H1 (cell line): ENCODE measurements at regions not wholly inside any gene's neighbourhood (a gene's known extent, or its start where the extent isn't known, plus 50 kb on each side); places are given as distances from the start of the nearest gene placed in this dataset.

Source experiments
- CTCF ChIA-PET: fragments of 300-600 bp; sonication (Branson Sonifier 250); formaldehyde crosslinking; loops from one replicate; lab custom pipeline; 2021; ENCODE audit not compliant: partially characterized antibody; lab: Charles Lee
- POLR2A ChIA-PET: fragments of 300-600 bp; sonication (Branson Sonifier 250); formaldehyde crosslinking; loops from one replicate; lab custom pipeline; 2021; ENCODE audit warnings: inconsistent platforms; ENCODE audit not compliant: partially characterized antibody; lab: Charles Lee
- DNase-seq, 2 experiments: peaks; one replicate each; pipeline versions ENCODE4 v3.0.0 to v3.0.0-alpha.2; 2010 to 2022; ENCODE audit warnings: low spot score in 2 of 2, low read depth in 1 of 2, mixed read lengths in 1 of 2
- FAIRE-seq: peaks from 2 replicates; lab custom pipeline; 2011; peaks lifted over from hg19 to GRCh38; lab: Jason Lieb, UNC
- H2AFZ ChIP-seq: 2 replicates; pipeline ENCODE4 v1.8.1; 2012; ENCODE audit warnings: low read length, inconsistent platforms
- H2AK5ac ChIP-seq: 2 replicates; pipeline ENCODE4 v1.6.1; 2013; ENCODE audit warnings: low read depth, low read length
- H2BK120ac ChIP-seq: replicated peaks from 2 replicates; pipeline ENCODE3; 2013; ENCODE audit warnings: low read depth, low read length, inconsistent platforms
- H2BK12ac ChIP-seq: 2 replicates; pipeline ENCODE4 v1.6.1; 2013; ENCODE audit warnings: low read depth, low read length
- H2BK15ac ChIP-seq: 2 replicates; pipeline ENCODE4 v1.6.1; 2013; ENCODE audit warnings: low read length
- H2BK20ac ChIP-seq: 2 replicates; pipeline ENCODE4 v1.6.1; 2013; ENCODE audit warnings: low read length
- H2BK5ac ChIP-seq: 2 replicates; pipeline ENCODE4 v1.6.1; 2013; ENCODE audit warnings: low read depth, low read length
- H3K14ac ChIP-seq: 2 replicates; pipeline ENCODE4 v1.6.1; 2013; ENCODE audit warnings: inconsistent platforms; ENCODE audit not compliant: insufficient read length
- H3K18ac ChIP-seq: 2 replicates; pipeline ENCODE4 v1.6.1; 2013; ENCODE audit warnings: low read length; ENCODE audit errors: extremely low read depth
- H3K23ac ChIP-seq: 2 replicates; pipeline ENCODE4 v1.6.1; 2013; ENCODE audit warnings: inconsistent platforms; ENCODE audit not compliant: insufficient read length
- H3K23me2 ChIP-seq: 2 replicates; pipeline ENCODE4 v1.6.1; 2013; ENCODE audit warnings: low read depth, low read length
- H3K27ac ChIP-seq: 2 replicates; pipeline ENCODE4 v1.6.1; 2011; ENCODE audit warnings: low read depth, low read length, inconsistent platforms
- H3K27me3 ChIP-seq, 4 experiments: replicated peaks in 1 of 4; 1 replicate in 1 of 4; 2 replicates in 3 of 4; pipeline versions ENCODE4 v1.6.1 to v1.8.1; 2011 to 2013; ENCODE audit warnings: low read length in 3 of 4, mild to moderate bottlenecking in 3 of 4, inconsistent platforms in 2 of 4, mixed read lengths in 2 of 4, moderate library complexity in 1 of 4; ENCODE audit not compliant: control insufficient read depth in 3 of 4, insufficient read depth in 3 of 4; ENCODE audit errors: extremely low read depth in 1 of 4
- H3K36me3 ChIP-seq, 4 experiments: 2 replicates each; pipeline versions ENCODE4 v1.6.1 to v1.8.1; 2011 to 2013; ENCODE audit warnings: mild to moderate bottlenecking in 4 of 4, low read length in 3 of 4, moderate library complexity in 2 of 4, control low read depth in 1 of 4, inconsistent platforms in 1 of 4; ENCODE audit not compliant: insufficient read depth in 4 of 4, control insufficient read depth in 2 of 4
- H3K4ac ChIP-seq: replicated peaks from 2 replicates; pipeline ENCODE3; 2013; ENCODE audit warnings: low read length, low read depth, mixed read lengths, inconsistent platforms; ENCODE audit not compliant: insufficient read length
- H3K4me1 ChIP-seq, 4 experiments: replicated peaks in 1 of 4; 1 replicate in 1 of 4; 2 replicates in 3 of 4; pipeline versions ENCODE4 v1.6.1 to v1.8.1; 2011 to 2013; ENCODE audit warnings: low read length in 3 of 4, inconsistent platforms in 2 of 4, mixed read lengths in 1 of 4; ENCODE audit not compliant: insufficient read depth in 4 of 4, control insufficient read depth in 3 of 4
- H3K4me2 ChIP-seq, 2 experiments: 2 replicates each; pipeline versions ENCODE4 v1.6.1 to v1.8.1; 2011 to 2013; ENCODE audit warnings: low read depth in 2 of 2, low read length in 2 of 2, control low read depth in 1 of 2, inconsistent platforms in 1 of 2, mild to moderate bottlenecking in 1 of 2; ENCODE audit not compliant: insufficient read depth in 1 of 2
- H3K4me3 ChIP-seq, 4 experiments: fragments of 200-600, 300-600 bp in 1 of 4; sonication (generic), shearing (Covaris generic), sonication (Bioruptor Twin) in 1 of 4; 2 replicates each; pipeline versions ENCODE4 v1.5.1 to v1.8.1; 2011 to 2016; ENCODE audit warnings: low read length in 4 of 4, low read depth in 3 of 4, control low read depth in 2 of 4, inconsistent platforms in 2 of 4, mild to moderate bottlenecking in 2 of 4, mixed read lengths in 1 of 4, moderate library complexity in 1 of 4; ENCODE audit not compliant: insufficient read depth in 2 of 4; ENCODE audit errors: extremely low read depth in 1 of 4
- H3K56ac ChIP-seq: replicated peaks from 2 replicates; pipeline ENCODE3; 2013; ENCODE audit warnings: low read depth, mild to moderate bottlenecking, mixed read lengths, low read length, inconsistent platforms; ENCODE audit not compliant: insufficient read length
- H3K79me1 ChIP-seq: 2 replicates; pipeline ENCODE4 v1.6.1; 2013; ENCODE audit warnings: low read depth, low read length, control low read depth
- H3K79me2 ChIP-seq, 2 experiments: 2 replicates each; pipeline versions ENCODE4 v1.6.1 to v1.8.1; 2012 to 2013; ENCODE audit warnings: low read length in 2 of 2, mild to moderate bottlenecking in 2 of 2, inconsistent platforms in 1 of 2; ENCODE audit not compliant: insufficient read depth in 2 of 2, control insufficient read depth in 1 of 2
- H3K9ac ChIP-seq, 4 experiments: replicated peaks in 1 of 4; 1 replicate in 1 of 4; 2 replicates in 3 of 4; pipeline versions ENCODE4 v1.6.1 to v1.8.1; 2011 to 2013; ENCODE audit warnings: low read depth in 3 of 4, low read length in 3 of 4, control low read depth in 2 of 4, mild to moderate bottlenecking in 2 of 4, moderate library complexity in 2 of 4, inconsistent platforms in 1 of 4; ENCODE audit errors: extremely low read depth in 1 of 4
- H3K9me3 ChIP-seq, 2 experiments: 2 replicates each; pipeline versions ENCODE4 v1.6.1 to v1.8.1; 2012 to 2013; ENCODE audit warnings: mild to moderate bottlenecking in 2 of 2, moderate library complexity in 2 of 2, control low read depth in 1 of 2, inconsistent platforms in 1 of 2, low read depth in 1 of 2, low read length in 1 of 2, mixed read lengths in 1 of 2; ENCODE audit not compliant: insufficient read depth in 2 of 2
- H4K20me1 ChIP-seq, 2 experiments: replicated peaks in 1 of 2; 2 replicates each; pipeline versions ENCODE3 to v1.8.1; 2011 to 2013; ENCODE audit warnings: inconsistent platforms in 2 of 2, low read length in 2 of 2, mild to moderate bottlenecking in 1 of 2; ENCODE audit not compliant: insufficient read depth in 2 of 2, control insufficient read depth in 1 of 2
- H4K5ac ChIP-seq: 2 replicates; pipeline ENCODE4 v1.6.1; 2013; ENCODE audit warnings: low read length, low read depth, mixed read lengths, inconsistent platforms; ENCODE audit not compliant: insufficient read length
- H4K8ac ChIP-seq: 2 replicates; pipeline ENCODE4 v1.8.0; 2013; ENCODE audit warnings: mild to moderate bottlenecking, moderate library complexity, low read length, inconsistent platforms; ENCODE audit not compliant: insufficient read depth; ENCODE audit errors: extremely low read depth
- H4K91ac ChIP-seq: replicated peaks from 2 replicates; pipeline ENCODE3; 2013; ENCODE audit warnings: low read length, mixed read lengths, inconsistent platforms; ENCODE audit not compliant: insufficient read length
- ATF2 ChIP-seq: IDR thresholded peaks from 2 replicates; pipeline ENCODE4 v1.6.1; 2012; ENCODE audit warnings: low read length, inconsistent platforms
- E2F6 ChIP-seq: IDR thresholded peaks from 2 replicates; pipeline ENCODE4 v1.6.1; 2012; ENCODE audit warnings: inconsistent platforms
- KDM4A ChIP-seq: IDR thresholded peaks from one replicate; pipeline ENCODE4 v1.7.1; 2012; ENCODE audit warnings: low read depth, mild to moderate bottlenecking, moderate library complexity, low read length, inconsistent platforms; ENCODE audit not compliant: severe bottlenecking
- MAFK ChIP-seq: IDR thresholded peaks from 2 replicates; pipeline ENCODE4 v1.6.1; 2012; ENCODE audit warnings: low read depth, mild to moderate bottlenecking, improper control_type of control experiment, low read length
- NRF1 ChIP-seq: IDR thresholded peaks from 2 replicates; pipeline ENCODE4 v1.6.1; 2011; ENCODE audit warnings: mild to moderate bottlenecking, low read depth, low read length, improper control_type of control experiment
- RFX5 ChIP-seq: IDR thresholded peaks from 2 replicates; pipeline ENCODE4 v1.6.1; 2011; ENCODE audit warnings: low read depth, low read length, improper control_type of control experiment, borderline replicate concordance
- WGBS, 2 experiments: shearing (Covaris generic) in 1 of 2; methylation state at CpG; one replicate each; pipeline versions ENCODE4 v1.1.6 to v1.1.7; 2013 to 2015; ENCODE audit warnings: low lambda C conversion rate in 2 of 2, mixed read lengths in 2 of 2, inconsistent platforms in 1 of 2, low coverage in 1 of 2, missing lambda C conversion rate in 1 of 2; ENCODE audit not compliant: insufficient replicate concordance in 2 of 2, insufficient coverage in 1 of 2, insufficient read length in 1 of 2; ENCODE audit errors: extremely low coverage in 1 of 2, missing lambda C conversion rate in 1 of 2; 5-methylcytosine and 5-hydroxymethylcytosine counted together

GRCh38 chr6:50330347-50330746, 280.6 kb upstream of the DEFB112 start:
- H3K27ac ChIP-seq: no peak overlapping the region

More at GRCh38 chr6:50330347-50330746, 280.6 kb upstream of the DEFB112 start:
- H3K79me2 ChIP-seq: no peaks in the 10 kb centered on the region
- no peaks in the 10 kb centered on the region for H3K4me1 ChIP-seq
- H4K20me1 ChIP-seq: no peaks in the 10 kb centered on the region
- no peak overlapping the region for H3K4me3 ChIP-seq
- H3K36me3 ChIP-seq: no peaks in the 10 kb centered on the region
- H3K18ac ChIP-seq: no peak overlapping the region
- H2BK12ac ChIP-seq: no peak overlapping the region
- no peak overlapping the region for H2AK5ac ChIP-seq
- H2BK15ac ChIP-seq: no peak overlapping the region
- ChIA-PET POLR2A (interaction anchor here (0.6 kb wide), 1 partner anchor 127 kb away, joined by 3 read pairs; no protein-coding TSS in a partner anchor), CTCF (interaction anchor here (0.6 to 0.7 kb wide), 2 partner anchors 10 to 23 kb away, joined by 3 to 4 read pairs; no protein-coding TSS in a partner anchor)
- H3K23ac ChIP-seq: no peak overlapping the region
- TF ChIP-seq MAFK: no peak
- TF ChIP-seq E2F6: no peak
- TF ChIP-seq RFX5: no peak
- TF ChIP-seq NRF1: no peak
- no peak for TF ChIP-seq ATF2
- no peak for TF ChIP-seq KDM4A
- H4K5ac ChIP-seq: no peak overlapping the region
- no peaks in the 10 kb centered on the region for H3K23me2 ChIP-seq
- H3K4ac ChIP-seq: no peak overlapping the region
- no peak overlapping the region for H2BK120ac ChIP-seq
- FAIRE-seq: no peak
- H3K79me1 ChIP-seq: no peaks in the 10 kb centered on the region
- H2BK20ac ChIP-seq: no peak overlapping the region
- H3K9me3 ChIP-seq: no peaks in the 10 kb centered on the region
- H3K9ac ChIP-seq: no peak overlapping the region
- H2AFZ ChIP-seq: no peak overlapping the region
- H3K4me2 ChIP-seq: no peak overlapping the region
- H3K14ac ChIP-seq: no peak overlapping the region
- H4K8ac ChIP-seq: no peak overlapping the region
- DNase-seq: no peak
- no peak overlapping the region for H3K56ac ChIP-seq
- no peak overlapping the region for H4K91ac ChIP-seq
- WGBS, 2 experiments: 92% methylated on average over 2 of the region's 2 CpGs; no CpG with 5 or more reads in 1 of the 2 experiments
- no peak overlapping the region for H2BK5ac ChIP-seq
- H3K27me3 ChIP-seq: no peaks in the 10 kb centered on the region
